Medulla oblongata (tissue), 1 donor: ENCODE measurements at regions not wholly inside any gene's neighbourhood (a gene's known extent, or its start where the extent isn't known, plus 50 kb on each side); places are given as distances from the start of the nearest gene placed in this dataset.

Experiments used
- DNase-seq: peaks from one replicate; pipeline ENCODE4 v3.0.0-alpha.2; 2015; ENCODE audit errors: extremely low spot score

GRCh38 chr2:17303521-17303920 is 214.7 kb downstream of the RAD51AP2 start:
- no peak for DNase-seq

DNA sequence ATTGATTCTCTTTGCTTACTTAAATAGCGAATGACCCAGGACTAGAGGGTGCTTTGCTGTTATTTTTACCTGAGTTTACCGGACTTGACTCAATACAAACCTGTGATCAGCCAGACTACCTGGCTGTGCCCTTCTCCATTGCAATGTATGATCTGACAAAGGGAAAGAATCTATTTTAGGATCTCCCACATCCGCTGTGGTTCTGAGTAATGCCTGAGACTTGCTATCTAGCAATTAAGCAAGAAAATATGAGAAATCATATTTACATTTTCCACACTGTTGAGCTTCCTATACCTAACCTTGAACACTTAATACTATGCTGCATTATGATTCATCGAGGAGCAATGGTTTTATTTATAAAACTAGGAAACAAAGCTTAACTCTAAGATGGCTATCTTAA is 215.2 kb downstream of the RAD51AP2 start:
- no peak for DNase-seq

- DNase-seq: no peak
Observed at GRCh38 chr2:17302281-17302680, 216.0 kb downstream of the RAD51AP2 start.

DNA sequence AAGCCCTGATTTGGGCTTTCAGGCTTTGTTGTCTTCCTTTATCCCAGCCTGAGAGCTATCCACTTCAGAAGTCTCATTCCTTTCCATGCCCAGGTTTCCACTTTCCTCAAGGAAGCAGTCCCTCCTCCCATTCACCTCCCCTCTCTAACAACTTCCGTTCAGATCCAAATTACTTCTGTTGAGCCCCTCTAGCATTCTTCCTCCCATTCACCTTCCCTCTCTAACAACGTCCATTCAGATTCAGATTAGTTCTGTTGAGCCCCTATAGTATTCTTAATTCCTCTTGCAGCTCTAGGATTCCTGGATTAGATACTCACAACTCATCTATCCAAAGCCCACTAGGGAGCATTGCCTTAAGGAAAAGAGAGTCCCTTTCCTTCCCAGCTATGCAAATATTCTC is 216.8 kb downstream of the RAD51AP2 start:
- no peak for DNase-seq

DNA sequence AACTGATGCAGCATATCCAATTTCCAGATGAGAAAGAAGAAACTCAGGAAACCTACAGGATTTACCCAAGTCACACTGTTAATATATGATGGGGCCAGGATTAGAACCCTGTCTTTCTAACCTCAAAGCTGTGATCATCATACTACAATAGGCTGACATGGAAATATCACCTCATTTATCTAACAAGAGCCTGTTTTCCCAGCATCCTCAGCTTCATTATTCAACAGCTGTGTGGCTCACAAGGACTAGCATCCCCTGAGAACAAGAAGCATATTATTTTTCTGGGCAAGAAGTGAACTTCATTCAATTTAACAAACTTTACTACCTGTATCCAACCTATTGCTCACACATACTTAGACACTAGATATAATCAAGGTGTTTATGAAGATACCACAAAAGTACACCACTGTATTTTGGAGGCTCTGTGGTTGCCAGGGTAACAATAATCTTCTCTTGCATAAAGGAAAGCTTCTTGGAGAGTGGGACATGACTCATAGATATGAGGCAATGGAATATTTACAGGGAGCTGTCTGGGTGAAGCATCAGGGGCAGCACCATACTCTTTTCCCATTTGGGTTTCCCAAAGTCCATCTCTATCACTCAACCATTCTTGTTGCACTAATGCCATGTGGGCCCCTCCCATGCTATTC is 218.2 kb downstream of the RAD51AP2 start:
- no peak for DNase-seq

DNA sequence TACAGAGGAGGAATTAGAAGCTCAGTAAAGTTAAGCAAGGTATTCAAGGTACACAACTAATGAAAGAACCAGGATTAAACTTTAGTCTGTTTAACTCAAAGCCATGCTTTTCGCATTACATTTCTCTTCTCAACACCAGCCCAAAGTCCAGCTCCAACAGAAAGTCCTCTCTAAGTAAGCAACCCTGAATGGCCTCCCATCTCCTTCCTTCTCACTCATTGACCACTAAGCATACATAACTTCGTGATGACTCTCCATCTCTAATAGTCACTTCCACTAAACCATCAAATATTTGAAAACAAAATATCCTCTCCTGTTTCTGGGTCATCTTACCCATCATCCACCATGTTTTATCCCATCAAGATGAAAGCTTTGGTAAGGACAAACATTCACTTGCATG is 219.8 kb downstream of the RAD51AP2 start:
- DNase-seq: no peak

GRCh38 chr2:17296686-17297085 is 221.6 kb downstream of the RAD51AP2 start:
- no peak for DNase-seq

DNA sequence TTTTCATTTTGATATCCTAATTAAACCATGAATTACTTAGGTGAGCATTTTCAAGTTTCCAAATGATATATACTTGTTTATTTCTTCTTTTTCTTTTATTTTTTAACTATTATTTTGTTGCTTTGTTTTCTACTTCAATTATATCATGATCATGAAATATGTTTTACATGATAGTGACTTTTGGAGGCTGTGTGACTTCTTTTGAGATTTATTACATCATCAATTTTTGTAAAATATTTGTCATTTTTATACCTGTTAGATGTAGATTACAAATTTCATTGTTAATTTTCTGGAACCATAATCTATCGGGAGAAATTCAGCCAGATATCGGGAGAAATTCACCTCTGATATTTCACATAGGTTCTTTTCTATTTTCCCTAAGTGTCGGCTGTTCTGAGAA is 228.6 kb downstream of the RAD51AP2 start:
- no peak for DNase-seq

DNA sequence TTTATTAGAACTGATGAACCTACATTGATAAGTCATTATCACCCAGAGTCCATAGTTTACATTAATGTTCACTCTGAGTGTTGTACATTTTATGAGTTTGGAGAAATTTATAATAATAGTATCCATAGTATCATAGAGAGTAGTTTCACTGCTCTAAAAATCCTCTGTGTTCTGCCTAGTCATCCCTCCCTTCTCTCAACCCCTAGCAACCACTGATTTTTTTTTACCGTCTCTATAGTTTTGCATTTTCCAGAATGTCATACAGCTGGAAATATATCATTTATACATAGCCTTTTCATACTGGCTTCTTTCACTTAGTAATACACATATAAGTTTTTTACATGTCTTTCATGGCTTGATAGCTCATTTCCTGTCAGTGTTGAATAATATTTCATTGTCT is 231.1 kb downstream of the RAD51AP2 start:
- no peak for DNase-seq

DNA sequence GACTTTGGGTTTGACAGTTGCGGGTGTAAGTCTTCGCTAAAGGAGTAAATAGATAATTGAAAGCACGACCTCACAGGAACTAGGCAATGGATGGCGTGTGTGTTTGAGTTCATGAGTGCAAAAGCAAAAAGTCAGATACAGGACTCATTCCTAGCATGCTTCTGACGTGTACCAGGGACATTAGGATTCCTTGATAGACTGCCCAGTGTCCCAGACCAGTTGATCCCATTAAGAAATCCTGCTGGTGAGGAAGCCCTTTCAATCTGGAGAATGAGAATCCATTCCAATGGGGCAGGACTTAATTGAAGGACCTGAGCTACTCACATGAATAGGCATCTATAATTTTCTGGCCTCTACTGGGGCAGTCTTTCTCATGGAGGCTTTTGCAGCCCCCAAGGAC is 235.4 kb downstream of the RAD51AP2 start:
- no peak for DNase-seq

GRCh38 chr2:17282245-17282644 is 236.0 kb downstream of the RAD51AP2 start:
- no peak for DNase-seq

GRCh38 chr2:17276220-17276619 is 242.0 kb downstream of the RAD51AP2 start:
- DNase-seq: no peak

- no peak for DNase-seq
Observed at GRCh38 chr2:17272652-17273525, 245.4 kb downstream of the RAD51AP2 start.

- DNase-seq: no peak
Observed at GRCh38 chr2:17272170-17272569, 246.1 kb downstream of the RAD51AP2 start.

GRCh38 chr2:17271416-17271815 is 246.8 kb downstream of the RAD51AP2 start:
- no peak for DNase-seq

DNA sequence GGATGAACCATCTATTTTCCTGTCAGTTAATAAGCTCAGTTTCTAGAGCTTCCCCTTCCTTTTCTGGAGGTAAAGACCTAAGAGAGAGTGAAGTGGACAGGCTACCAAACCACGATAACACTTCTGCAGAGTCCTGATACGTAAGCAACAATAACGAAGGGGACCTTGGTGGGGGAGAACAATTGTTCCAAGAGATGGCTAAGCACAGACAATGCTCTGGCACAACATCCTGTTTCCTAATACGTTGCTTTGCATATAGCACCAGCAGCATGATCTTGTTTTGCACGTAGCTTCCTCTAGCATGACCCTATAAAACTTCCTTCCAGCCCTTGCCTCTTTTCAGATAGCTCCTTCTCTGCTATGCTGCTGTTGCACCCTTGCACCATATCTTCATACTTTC is 247.3 kb downstream of the RAD51AP2 start:
- DNase-seq: no peak

GRCh38 chr2:17263570-17263968 is 254.7 kb downstream of the RAD51AP2 start:
- no peak for DNase-seq

GRCh38 chr2:17262854-17263569 is 255.2 kb downstream of the RAD51AP2 start:
- no peak for DNase-seq

- no peak for DNase-seq
Observed at GRCh38 chr2:17259613-17260012, 258.6 kb downstream of the RAD51AP2 start.

- DNase-seq: no peak
Observed at GRCh38 chr2:17258861-17259260, 259.4 kb downstream of the RAD51AP2 start.

- DNase-seq: no peak
Observed at GRCh38 chr2:17257189-17257909, 260.9 kb downstream of the RAD51AP2 start.

DNA sequence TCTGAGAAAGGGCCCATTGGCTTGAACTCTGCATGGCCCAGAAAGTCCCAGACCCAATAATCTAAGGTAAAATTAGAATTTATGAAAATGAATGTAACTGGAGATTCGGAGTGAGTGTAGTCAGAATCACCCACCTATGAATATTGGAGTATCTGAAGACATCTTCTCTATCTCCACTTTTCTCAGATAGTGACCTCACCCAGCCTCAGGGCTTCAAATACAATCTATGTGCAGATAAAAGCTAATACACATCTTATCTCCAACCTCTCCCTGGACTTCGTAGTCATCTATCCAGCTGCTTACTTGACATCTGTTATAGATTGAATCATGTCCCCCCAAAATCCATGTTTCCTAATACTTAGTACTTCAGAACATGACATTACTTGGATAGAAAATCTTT is 263.2 kb downstream of the RAD51AP2 start:
- DNase-seq: no peak
